Uterus (tissue), 2 donors: ENCODE measurements at regions not wholly inside any gene's neighbourhood (a gene's known extent, or its start where the extent isn't known, plus 50 kb on each side); places are given as distances from the start of the nearest gene placed in this dataset.

Experiments
- CTCF ChIP-seq, 4 experiments: fragments of 200-600 bp in 2 of 4; fragments of 450-650 bp in 2 of 4; sonication (generic) in 2 of 4; IDR thresholded peaks; one replicate each; pipeline ENCODE4 v1.5.1; 2016 to 2019; ENCODE audit warnings: antibody characterized with exemption in 4 of 4, mild to moderate bottlenecking in 2 of 4, moderate library complexity in 1 of 4
- POLR2A ChIP-seq, 2 donors: fragments of 450-650 bp; IDR thresholded peaks; one replicate each; pipeline ENCODE4 v1.6.1; 2016; ENCODE audit warnings: antibody characterized with exemption in 2 of 2, mild to moderate bottlenecking in 1 of 2, moderate library complexity in 1 of 2

GRCh38 chr2:38176619-38177021 lies 100.7 kb upstream of the CYP1B1 start:
- TF ChIP-seq CTCF (IDR thresholded peaks at IDR 0.05) (no peak), POLR2A (IDR thresholded peaks at IDR 0.05) (no peak)
